Peyer's patch (tissue), 4 donors: ENCODE measurements at regions not wholly inside any gene's neighbourhood (a gene's known extent, or its start where the extent isn't known, plus 50 kb on each side); places are given as distances from the start of the nearest gene placed in this dataset.

Source experiments
- DNase-seq, 3 donors: peaks; one replicate each; pipeline ENCODE4 v3.0.0-alpha.2; 2017 to 2019
- H3K27ac ChIP-seq, 4 donors: fragments of 200-600 bp; sonication (generic); one replicate each; pipeline ENCODE4 v1.5.1; 2016 to 2019
- H3K27me3 ChIP-seq, 2 donors: fragments of 200-600 bp; sonication (generic); one replicate each; pipeline ENCODE4 v1.5.1; 2019
- H3K36me3 ChIP-seq, 3 donors: fragments of 200-600 bp; sonication (generic); one replicate each; pipeline ENCODE4 v1.5.1; 2016 to 2019
- H3K4me1 ChIP-seq, 4 donors: fragments of 200-600 bp; sonication (generic); one replicate each; pipeline ENCODE4 v1.5.1; 2016 to 2019
- H3K4me3 ChIP-seq, 4 donors: fragments of 200-600 bp; sonication (generic); 1 replicate in 3 of 4; 2 replicates in 1 of 4; pipeline ENCODE4 v1.5.1; 2016 to 2019; ENCODE audit warnings: mild to moderate bottlenecking in 1 of 4
- H3K9me3 ChIP-seq, 4 donors: fragments of 200-600 bp; sonication (generic); one replicate each; pipeline ENCODE4 v1.5.1; 2016 to 2019; ENCODE audit warnings: mild to moderate bottlenecking in 1 of 4
- POLR2A ChIP-seq, 2 donors: fragments of 450-650 bp; IDR thresholded peaks; one replicate each; pipeline ENCODE4 v1.5.1; 2017; ENCODE audit warnings: antibody characterized with exemption in 2 of 2, mild to moderate bottlenecking in 2 of 2, moderate library complexity in 2 of 2
- TF ChIP-seq, protein P1 (sequence below), 6 experiments: fragments of 450-650 bp in 4 of 6; fragments of 200-600 bp in 2 of 6; sonication (generic) in 1 of 6; IDR thresholded peaks; one replicate each; pipeline ENCODE4 v1.5.1; 2017 to 2019; ENCODE audit warnings: antibody characterized with exemption in 6 of 6, mild to moderate bottlenecking in 3 of 6, moderate library complexity in 1 of 6

- no peak overlapping the region for H3K27ac ChIP-seq
- TF ChIP-seq POLR2A (IDR thresholded peaks at IDR 0.05) = no peak
- TF ChIP-seq, protein P1, sequence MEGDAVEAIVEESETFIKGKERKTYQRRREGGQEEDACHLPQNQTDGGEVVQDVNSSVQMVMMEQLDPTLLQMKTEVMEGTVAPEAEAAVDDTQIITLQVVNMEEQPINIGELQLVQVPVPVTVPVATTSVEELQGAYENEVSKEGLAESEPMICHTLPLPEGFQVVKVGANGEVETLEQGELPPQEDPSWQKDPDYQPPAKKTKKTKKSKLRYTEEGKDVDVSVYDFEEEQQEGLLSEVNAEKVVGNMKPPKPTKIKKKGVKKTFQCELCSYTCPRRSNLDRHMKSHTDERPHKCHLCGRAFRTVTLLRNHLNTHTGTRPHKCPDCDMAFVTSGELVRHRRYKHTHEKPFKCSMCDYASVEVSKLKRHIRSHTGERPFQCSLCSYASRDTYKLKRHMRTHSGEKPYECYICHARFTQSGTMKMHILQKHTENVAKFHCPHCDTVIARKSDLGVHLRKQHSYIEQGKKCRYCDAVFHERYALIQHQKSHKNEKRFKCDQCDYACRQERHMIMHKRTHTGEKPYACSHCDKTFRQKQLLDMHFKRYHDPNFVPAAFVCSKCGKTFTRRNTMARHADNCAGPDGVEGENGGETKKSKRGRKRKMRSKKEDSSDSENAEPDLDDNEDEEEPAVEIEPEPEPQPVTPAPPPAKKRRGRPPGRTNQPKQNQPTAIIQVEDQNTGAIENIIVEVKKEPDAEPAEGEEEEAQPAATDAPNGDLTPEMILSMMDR (IDR thresholded peaks at IDR 0.05) = no peak
- no peaks in the 10 kb centered on the region for H3K27me3 ChIP-seq
- no peaks in the 10 kb centered on the region for H3K4me1 ChIP-seq
- H3K4me3 ChIP-seq = no peak overlapping the region
- no peak for DNase-seq
- no peaks in the 10 kb centered on the region for H3K36me3 ChIP-seq
- peaks cover 0 to 5% (median 0%) of the 10 kb centered on the region in 4 donors for H3K9me3 ChIP-seq
These were observed 227.0 kb downstream of the INHBA start for GRCh38 chr7:41475801-41476459.

DNA sequence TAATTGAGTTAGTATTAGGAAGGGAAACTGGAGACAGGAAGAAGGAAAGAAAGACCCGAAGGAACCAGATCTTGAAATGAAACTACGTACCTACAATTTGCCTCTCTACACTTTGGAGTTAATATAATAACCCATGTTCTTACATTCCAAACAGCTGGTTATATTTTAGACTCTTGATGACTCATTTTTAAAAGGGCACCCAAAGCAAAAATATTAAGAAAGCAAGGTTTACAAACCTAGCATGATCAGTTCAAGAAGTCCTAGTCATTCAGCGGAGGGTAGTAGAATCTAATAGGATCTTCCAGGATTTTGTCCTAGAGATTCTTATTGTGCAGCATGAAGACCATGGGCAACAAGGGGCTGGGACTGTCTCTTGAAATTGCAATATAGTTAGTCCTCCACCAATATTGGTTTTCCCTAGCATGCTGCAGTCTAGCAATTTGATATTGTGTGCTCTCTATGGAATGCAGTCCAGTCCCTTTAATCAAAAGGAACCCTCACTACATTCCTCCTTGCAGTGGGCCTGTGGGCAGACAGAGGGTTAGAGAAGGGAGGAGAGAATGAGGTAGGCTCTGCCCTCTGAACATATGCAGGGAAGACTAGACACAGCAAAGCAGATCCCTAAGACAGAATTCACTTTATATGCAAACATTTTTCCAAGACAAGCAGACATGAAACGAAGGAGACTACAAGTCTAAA is 230.3 kb downstream of the INHBA start:
- Histone ChIP-seq H3K27me3 (no peaks in the 10 kb centered on the region), H3K4me3 (no peak overlapping the region), H3K36me3 (no peaks in the 10 kb centered on the region), H3K27ac (no peak overlapping the region), H3K9me3 (no peaks in the 10 kb centered on the region), H3K4me1 (no peaks in the 10 kb centered on the region)
- no peak for DNase-seq
- TF ChIP-seq, protein P1 (IDR thresholded peaks at IDR 0.05) = no peak
- TF ChIP-seq POLR2A (IDR thresholded peaks at IDR 0.05) = no peak

GRCh38 chr7:41470081-41470480 is 232.8 kb downstream of the INHBA start:
- no peaks in the 10 kb centered on the region for H3K27me3 ChIP-seq
- H3K27ac ChIP-seq = no peak overlapping the region
- no peak for DNase-seq
- H3K4me3 ChIP-seq = no peak overlapping the region
- TF ChIP-seq, protein P1 (IDR thresholded peaks at IDR 0.05) = no peak
- TF ChIP-seq POLR2A (IDR thresholded peaks at IDR 0.05) = no peak
- H3K36me3 ChIP-seq = no peaks in the 10 kb centered on the region
- no peaks in the 10 kb centered on the region for H3K9me3 ChIP-seq
- no peaks in the 10 kb centered on the region for H3K4me1 ChIP-seq

DNA sequence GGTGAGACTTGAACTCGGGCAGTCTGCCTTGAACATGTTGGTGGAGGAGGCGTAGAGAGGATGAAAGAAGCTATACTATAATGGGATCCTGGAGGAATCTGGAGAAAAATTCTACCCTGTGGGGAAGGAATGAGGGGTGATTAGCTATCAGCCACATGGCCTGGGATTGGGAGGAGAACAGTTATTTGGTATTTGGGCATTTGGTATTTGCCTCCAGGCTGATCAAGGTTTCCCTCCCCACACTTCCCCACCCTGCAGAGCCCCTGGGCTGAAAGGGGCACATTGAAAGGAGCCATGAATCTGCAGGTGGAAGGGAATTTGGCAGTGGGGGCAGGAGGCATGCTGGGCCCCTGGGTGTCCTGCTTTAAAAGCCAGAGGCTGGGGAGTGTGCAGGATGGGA is 235.3 kb downstream of the INHBA start:
- TF ChIP-seq POLR2A (IDR thresholded peaks at IDR 0.05) = no peak
- TF ChIP-seq, protein P1 (IDR thresholded peaks at IDR 0.05) = no peak
- no peak for DNase-seq
- Histone ChIP-seq H3K4me1 (no peaks in the 10 kb centered on the region), H3K9me3 (no peaks in the 10 kb centered on the region), H3K4me3 (no peak overlapping the region), H3K36me3 (no peaks in the 10 kb centered on the region), H3K27ac (no peak overlapping the region), H3K27me3 (no peaks in the 10 kb centered on the region)

DNA sequence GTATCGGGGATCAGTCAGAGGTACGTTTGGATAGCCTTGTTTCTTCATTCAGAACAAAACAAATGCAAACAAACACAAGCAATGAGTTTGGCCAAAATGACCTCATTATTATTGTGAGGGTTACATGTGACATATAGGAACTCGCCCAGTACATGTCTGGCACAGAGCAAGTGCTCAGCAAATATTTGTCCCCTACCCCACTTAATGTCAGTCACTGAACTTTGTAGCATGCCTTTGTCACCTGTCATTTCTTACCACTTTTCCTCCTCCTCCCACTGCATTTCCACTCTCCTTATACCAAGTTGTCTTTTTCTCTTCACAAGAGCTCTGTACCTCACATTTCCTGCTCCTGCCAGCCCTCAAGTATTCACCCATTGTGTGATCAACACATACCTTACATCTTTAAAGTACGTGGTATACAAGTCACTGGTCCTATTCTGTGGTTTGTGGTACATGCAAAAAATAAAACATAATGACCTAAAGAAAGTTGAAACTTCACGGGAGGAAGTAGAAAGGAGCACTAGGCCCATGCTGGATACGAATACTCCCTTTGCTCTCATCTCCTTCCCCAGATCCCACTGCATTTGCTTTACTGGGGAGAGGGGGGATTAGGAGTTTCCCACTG is 236.0 kb downstream of the INHBA start:
- DNase-seq = no peak
- H3K4me3 ChIP-seq = no peak overlapping the region
- H3K27me3 ChIP-seq = no peaks in the 10 kb centered on the region
- H3K4me1 ChIP-seq = no peaks in the 10 kb centered on the region
- H3K27ac ChIP-seq = no peak overlapping the region
- H3K36me3 ChIP-seq = no peaks in the 10 kb centered on the region
- H3K9me3 ChIP-seq = no peaks in the 10 kb centered on the region
- TF ChIP-seq, protein P1 (IDR thresholded peaks at IDR 0.05) = no peak
- no peak for TF ChIP-seq POLR2A (IDR thresholded peaks at IDR 0.05)
